ENCODE measurements at regions not wholly inside any gene's neighbourhood (a gene's known extent, or its start where the extent isn't known, plus 50 kb on each side); places are given as distances from the start of the nearest gene placed in this dataset.

DNA sequence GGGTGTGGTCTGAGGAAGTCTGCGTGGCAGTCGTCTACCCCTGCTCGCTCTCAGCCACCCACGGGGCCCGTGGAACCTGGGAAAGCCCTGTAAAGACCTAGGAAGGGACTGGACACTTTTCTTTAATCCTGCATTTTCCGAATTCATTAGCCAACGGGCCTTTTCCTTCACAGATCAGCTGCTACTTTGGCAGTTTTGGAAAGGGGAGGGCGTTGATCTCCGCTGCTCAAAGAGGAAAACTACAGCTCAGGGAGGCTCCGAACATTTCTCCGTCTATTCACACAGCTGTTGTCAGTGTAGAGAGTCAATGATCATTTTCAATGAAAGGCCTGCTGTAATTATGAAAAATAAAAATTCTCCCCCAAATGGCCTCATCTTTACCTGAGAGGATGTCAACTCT, 450.1 kb upstream of the MKI67 start:
- TF ChIP-seq, protein P1, sequence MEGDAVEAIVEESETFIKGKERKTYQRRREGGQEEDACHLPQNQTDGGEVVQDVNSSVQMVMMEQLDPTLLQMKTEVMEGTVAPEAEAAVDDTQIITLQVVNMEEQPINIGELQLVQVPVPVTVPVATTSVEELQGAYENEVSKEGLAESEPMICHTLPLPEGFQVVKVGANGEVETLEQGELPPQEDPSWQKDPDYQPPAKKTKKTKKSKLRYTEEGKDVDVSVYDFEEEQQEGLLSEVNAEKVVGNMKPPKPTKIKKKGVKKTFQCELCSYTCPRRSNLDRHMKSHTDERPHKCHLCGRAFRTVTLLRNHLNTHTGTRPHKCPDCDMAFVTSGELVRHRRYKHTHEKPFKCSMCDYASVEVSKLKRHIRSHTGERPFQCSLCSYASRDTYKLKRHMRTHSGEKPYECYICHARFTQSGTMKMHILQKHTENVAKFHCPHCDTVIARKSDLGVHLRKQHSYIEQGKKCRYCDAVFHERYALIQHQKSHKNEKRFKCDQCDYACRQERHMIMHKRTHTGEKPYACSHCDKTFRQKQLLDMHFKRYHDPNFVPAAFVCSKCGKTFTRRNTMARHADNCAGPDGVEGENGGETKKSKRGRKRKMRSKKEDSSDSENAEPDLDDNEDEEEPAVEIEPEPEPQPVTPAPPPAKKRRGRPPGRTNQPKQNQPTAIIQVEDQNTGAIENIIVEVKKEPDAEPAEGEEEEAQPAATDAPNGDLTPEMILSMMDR (IDR thresholded peaks at IDR 0.05): no peak
- TF ChIP-seq POLR2A (IDR thresholded peaks at IDR 0.05): no peak

Data from lower leg skin (tissue), 3 donors.